PC-3 (cell line): ENCODE measurements at regions not wholly inside any gene's neighbourhood (a gene's known extent, or its start where the extent isn't known, plus 50 kb on each side); places are given as distances from the start of the nearest gene placed in this dataset.

Source experiments
- ATAC-seq: fragments of 200-7000 bp; cut with Tn5 transposase; 2 replicates; pipeline ENCODE4 v1.9.1; 2020; ENCODE audit warnings: mild to moderate bottlenecking, moderate library complexity
- BruUV-seq: library from RNA; stranded (reverse); fragments of 400-500 nt; replicated peaks from 2 replicates; lab custom pipeline; 2021; lab: Mats Ljungman, UMichigan
- CTCF ChIA-PET: fragments of 300-600 bp; sonication (Branson Sonifier 250); formaldehyde crosslinking; loops from one replicate; lab custom pipeline; 2022; ENCODE audit warnings: antibody characterized with exemption; lab: Charles Lee
- POLR2A ChIA-PET: fragments of 300-600 bp; sonication (Branson Sonifier 250); formaldehyde crosslinking; loops from one replicate; lab custom pipeline; 2022; ENCODE audit warnings: antibody characterized with exemption; ENCODE audit not compliant: unreplicated experiment; lab: Charles Lee
- DNase-seq: peaks from one replicate; pipeline ENCODE4 v3.0.0-alpha.2; 2015
- H2AFZ ChIP-seq: fragments of 300-600 bp; sonication (generic); 2 replicates; pipeline ENCODE4 v1.6.0; 2016; ENCODE audit warnings: antibody characterized with exemption, low read length
- H3F3A ChIP-seq: fragments of 300-600 bp; sonication (generic); one replicate; pipeline ENCODE4 v1.6.0; 2017; ENCODE audit warnings: antibody characterized with exemption, low read length, control low read depth, mild to moderate bottlenecking; ENCODE audit not compliant: unreplicated experiment
- H3K27ac ChIP-seq: fragments of 300-600 bp; sonication (generic); 2 replicates; pipeline ENCODE4 v1.5.1; 2016; ENCODE audit warnings: mild to moderate bottlenecking, low read length
- H3K27me3 ChIP-seq: fragments of 300-600 bp; sonication (generic); 2 replicates; pipeline ENCODE4 v1.6.1; 2016; ENCODE audit warnings: low read length, mixed read lengths
- H3K36me3 ChIP-seq: fragments of 300-600 bp; sonication (generic); 2 replicates; pipeline ENCODE4 v1.6.1; 2016; ENCODE audit warnings: low read depth, mixed run types, low read length, mixed read lengths
- H3K4me1 ChIP-seq: fragments of 300-600 bp; sonication (generic); 2 replicates; pipeline ENCODE4 v1.5.1; 2016; ENCODE audit warnings: low read length; ENCODE audit not compliant: insufficient read depth
- H3K4me2 ChIP-seq: fragments of 300-600 bp; sonication (generic); 2 replicates; pipeline ENCODE4 v1.6.0; 2016; ENCODE audit warnings: low read length
- H3K4me3 ChIP-seq: fragments of 300-600 bp; sonication (generic); 2 replicates; pipeline ENCODE4 v1.5.1; 2016; ENCODE audit warnings: mild to moderate bottlenecking, low read length, mixed read lengths
- H3K79me2 ChIP-seq: fragments of 300-600 bp; sonication (generic); 2 replicates; pipeline ENCODE4 v1.6.1; 2017; ENCODE audit warnings: low read length, mixed read lengths
- H3K9ac ChIP-seq: fragments of 300-600 bp; sonication (generic); 2 replicates; pipeline ENCODE4 v1.6.0; 2016; ENCODE audit warnings: mild to moderate bottlenecking, low read length
- H3K9me2 ChIP-seq: fragments of 300-600 bp; sonication (generic); replicated peaks from 2 replicates; pipeline ENCODE4 v1.6.1; 2016; ENCODE audit warnings: mixed run types, low read length, mixed read lengths
- H3K9me3 ChIP-seq: fragments of 300-600 bp; sonication (generic); 2 replicates; pipeline ENCODE4 v1.6.1; 2016; ENCODE audit warnings: low read length, mixed read lengths
- H4K20me1 ChIP-seq: fragments of 300-600 bp; sonication (generic); 2 replicates; pipeline ENCODE4 v1.6.1; 2016; ENCODE audit warnings: low read length, mixed read lengths
- EZH2 ChIP-seq: fragments of 300-600 bp; sonication (generic); IDR thresholded peaks from one replicate; pipeline ENCODE4 v1.6.1; 2017; ENCODE audit warnings: antibody characterized with exemption, mild to moderate bottlenecking, low read length; ENCODE audit not compliant: unreplicated experiment
- EZH2phosphoT487 ChIP-seq: fragments of 300-600 bp; sonication (generic); IDR thresholded peaks from 2 replicates; pipeline ENCODE4 v1.6.1; 2018; ENCODE audit warnings: mild to moderate bottlenecking, antibody characterized with exemption, low read length, borderline replicate concordance
- intact Hi-C: fragments of 100-400 bp; cut with micrococcal nuclease; formaldehyde crosslinking; loops from 2 replicates; pipeline ENCODE4 v1.9.0; 2023
- TF ChIP-seq, protein P1 (sequence below): fragments of 300-600 bp; sonication (generic); conservative IDR thresholded peaks from 2 replicates; pipeline ENCODE4 v1.5.1; 2017; ENCODE audit warnings: antibody characterized with exemption, low read depth, mild to moderate bottlenecking, low read length

DNA sequence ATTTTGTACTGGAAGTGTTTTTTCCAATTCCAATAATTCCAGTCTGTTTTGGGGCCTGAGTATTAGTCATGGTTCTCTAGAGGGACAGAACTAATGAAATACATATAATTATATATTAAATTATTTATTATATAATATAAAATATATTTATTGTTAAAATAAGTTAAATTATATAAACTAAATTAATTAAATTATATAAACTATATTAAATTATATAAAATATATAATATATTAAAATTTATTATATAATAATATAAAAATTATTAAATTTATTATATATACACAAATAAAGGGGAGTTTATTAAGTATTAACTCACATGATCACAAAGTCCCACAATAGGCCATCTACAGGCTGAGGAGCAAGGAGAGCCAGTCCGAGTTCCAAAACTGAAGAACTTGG lies 253.4 kb upstream of the NETO1 start:
- no peaks in the 10 kb centered on the region for H3K9me2 ChIP-seq
- ChIA-PET POLR2A (no interaction called here), CTCF (no interaction called here)
- TF ChIP-seq, protein P1, sequence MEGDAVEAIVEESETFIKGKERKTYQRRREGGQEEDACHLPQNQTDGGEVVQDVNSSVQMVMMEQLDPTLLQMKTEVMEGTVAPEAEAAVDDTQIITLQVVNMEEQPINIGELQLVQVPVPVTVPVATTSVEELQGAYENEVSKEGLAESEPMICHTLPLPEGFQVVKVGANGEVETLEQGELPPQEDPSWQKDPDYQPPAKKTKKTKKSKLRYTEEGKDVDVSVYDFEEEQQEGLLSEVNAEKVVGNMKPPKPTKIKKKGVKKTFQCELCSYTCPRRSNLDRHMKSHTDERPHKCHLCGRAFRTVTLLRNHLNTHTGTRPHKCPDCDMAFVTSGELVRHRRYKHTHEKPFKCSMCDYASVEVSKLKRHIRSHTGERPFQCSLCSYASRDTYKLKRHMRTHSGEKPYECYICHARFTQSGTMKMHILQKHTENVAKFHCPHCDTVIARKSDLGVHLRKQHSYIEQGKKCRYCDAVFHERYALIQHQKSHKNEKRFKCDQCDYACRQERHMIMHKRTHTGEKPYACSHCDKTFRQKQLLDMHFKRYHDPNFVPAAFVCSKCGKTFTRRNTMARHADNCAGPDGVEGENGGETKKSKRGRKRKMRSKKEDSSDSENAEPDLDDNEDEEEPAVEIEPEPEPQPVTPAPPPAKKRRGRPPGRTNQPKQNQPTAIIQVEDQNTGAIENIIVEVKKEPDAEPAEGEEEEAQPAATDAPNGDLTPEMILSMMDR = no peak
- TF ChIP-seq EZH2phosphoT487 = no peak
- no peak for TF ChIP-seq EZH2
- no peak for ATAC-seq
- H3K4me1 ChIP-seq = peaks cover 22% of the 10 kb centered on the region
- no peaks in the 10 kb centered on the region for H4K20me1 ChIP-seq
- no peaks in the 10 kb centered on the region for H3K79me2 ChIP-seq
- H3K9me3 ChIP-seq = no peaks in the 10 kb centered on the region
- H3K36me3 ChIP-seq = no peaks in the 10 kb centered on the region
- no peak overlapping the region for H3K27ac ChIP-seq
- no peak overlapping the region for H3K4me2 ChIP-seq
- H3K9ac ChIP-seq = no peak overlapping the region
- H2AFZ ChIP-seq = no peak overlapping the region
- no peak for DNase-seq
- no peak overlapping the region for H3K4me3 ChIP-seq
- H3F3A ChIP-seq = no peaks in the 10 kb centered on the region
- intact Hi-C loops = no loop called here
- H3K27me3 ChIP-seq = no peaks in the 10 kb centered on the region
- BruUV-seq = no TSS peak

DNA sequence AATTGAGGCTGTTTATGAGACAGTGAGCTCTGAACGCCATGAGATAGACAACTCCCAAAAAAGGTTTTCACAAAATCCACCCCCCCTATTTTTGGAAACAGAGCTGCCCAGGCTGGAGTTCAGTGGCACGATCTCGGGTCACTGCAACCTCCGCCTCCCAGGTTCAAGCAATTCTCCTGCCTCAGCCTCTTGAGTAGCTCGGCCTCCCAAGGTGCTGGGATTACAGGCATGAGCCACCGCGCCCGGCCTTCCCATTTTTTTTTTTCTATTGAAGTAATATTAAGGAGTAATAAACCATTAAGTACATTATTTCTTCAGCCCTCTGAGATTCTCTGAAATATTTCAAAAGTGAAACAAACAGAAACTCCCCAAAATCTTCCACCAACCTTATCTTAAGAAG lies 252.8 kb upstream of the NETO1 start:
- H3K4me2 ChIP-seq = no peak overlapping the region
- no TSS peak for BruUV-seq
- peaks cover 22% of the 10 kb centered on the region for H3K4me1 ChIP-seq
- POLR2A ChIA-PET = no interaction called here
- no peak overlapping the region for H3K9ac ChIP-seq
- TF ChIP-seq, protein P1 = no peak
- TF ChIP-seq EZH2 (no peak), EZH2phosphoT487 (no peak)
- no peak overlapping the region for H3K27ac ChIP-seq
- no peaks in the 10 kb centered on the region for H3K9me2 ChIP-seq
- DNase-seq = no peak
- no peak overlapping the region for H2AFZ ChIP-seq
- no peak overlapping the region for H3K4me3 ChIP-seq
- no peaks in the 10 kb centered on the region for H3K79me2 ChIP-seq
- intact Hi-C loops = no loop called here
- no peak for ATAC-seq
- no peaks in the 10 kb centered on the region for H3F3A ChIP-seq
- CTCF ChIA-PET = no interaction called here
- H3K36me3 ChIP-seq = no peaks in the 10 kb centered on the region
- H3K9me3 ChIP-seq = no peaks in the 10 kb centered on the region
- no peaks in the 10 kb centered on the region for H3K27me3 ChIP-seq
- no peaks in the 10 kb centered on the region for H4K20me1 ChIP-seq

DNA sequence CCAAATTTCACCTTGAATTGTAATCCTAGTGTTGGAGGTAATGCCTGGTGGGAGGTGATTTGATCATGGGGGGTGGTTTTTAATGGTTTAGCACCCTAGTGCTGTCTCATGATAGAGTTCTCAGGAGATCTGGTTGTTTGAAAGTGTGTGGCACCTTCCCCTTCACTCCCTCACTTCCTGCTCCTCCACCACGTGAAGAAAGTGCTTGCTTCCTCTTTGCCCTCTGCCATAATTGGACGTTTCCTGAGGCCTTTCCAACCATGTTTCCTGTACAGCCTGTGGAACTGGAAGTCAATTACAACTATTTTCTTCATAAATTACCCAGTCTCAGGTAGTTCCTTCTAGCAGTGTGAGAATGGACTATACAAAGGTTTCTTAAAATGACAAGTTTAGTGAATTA lies 251.8 kb upstream of the NETO1 start:
- no TSS peak for BruUV-seq
- H3K4me3 ChIP-seq = no peak overlapping the region
- no peaks in the 10 kb centered on the region for H3K36me3 ChIP-seq
- ChIA-PET CTCF (no interaction called here), POLR2A (no interaction called here)
- no peaks in the 10 kb centered on the region for H3K79me2 ChIP-seq
- H3K9me2 ChIP-seq = no peaks in the 10 kb centered on the region
- no peak for DNase-seq
- no peak overlapping the region for H3K4me2 ChIP-seq
- H3K27ac ChIP-seq = no peak overlapping the region
- H3K9ac ChIP-seq = no peak overlapping the region
- H3K4me1 ChIP-seq = peaks cover 22% of the 10 kb centered on the region
- intact Hi-C loops = no loop called here
- H3K9me3 ChIP-seq = no peaks in the 10 kb centered on the region
- H2AFZ ChIP-seq = no peak overlapping the region
- H3F3A ChIP-seq = no peaks in the 10 kb centered on the region
- TF ChIP-seq EZH2 (no peak), EZH2phosphoT487 (no peak)
- TF ChIP-seq, protein P1 = no peak
- ATAC-seq = no peak
- no peaks in the 10 kb centered on the region for H3K27me3 ChIP-seq
- H4K20me1 ChIP-seq = no peaks in the 10 kb centered on the region
